ENCODE measurements at regions not wholly inside any gene's neighbourhood (a gene's known extent, or its start where the extent isn't known, plus 50 kb on each side); places are given as distances from the start of the nearest gene placed in this dataset.

GRCh38 chr2:45114221-45114955 lies 105.1 kb upstream of the SIX2 start:
- no peaks in the 10 kb centered on the region for H3F3A ChIP-seq (ENCODE audit: insufficient read depth, low read length)
- no peaks in the 10 kb centered on the region for H3K79me2 ChIP-seq (ENCODE audit: insufficient read depth, low read length)
- no peak overlapping the region for H3K27ac ChIP-seq (ENCODE audit: low read depth, low read length, poor library complexity, severe bottlenecking)
- no peaks in the 10 kb centered on the region for H3K4me1 ChIP-seq (ENCODE audit: insufficient read depth, low read length, severe bottlenecking)
- H3K36me3 ChIP-seq (ENCODE audit: insufficient read depth, low read length): no peaks in the 10 kb centered on the region
- no peak overlapping the region for H3K4me2 ChIP-seq (ENCODE audit: low read length)
- no peaks in the 10 kb centered on the region for H3K27me3 ChIP-seq (ENCODE audit: insufficient read depth, low read length)
- H4K20me1 ChIP-seq (ENCODE audit: insufficient read depth, low read length): no peaks in the 10 kb centered on the region
- no peak overlapping the region for H2AFZ ChIP-seq (ENCODE audit: low read length)
- no peaks in the 10 kb centered on the region for H3K9me3 ChIP-seq (ENCODE audit: low read length)
- TF ChIP-seq EZH2 (IDR thresholded peaks at IDR 0.05; ENCODE audit: borderline replicate concordance, low read length) (no peak), CTCF (IDR thresholded peaks at IDR 0.05; ENCODE audit: low read length) (no peak)
- H3K9ac ChIP-seq (ENCODE audit: low read length): no peak overlapping the region
- no peak overlapping the region for H3K4me3 ChIP-seq (ENCODE audit: low read depth, low read length, poor library complexity, severe bottlenecking)
- no peaks in the 10 kb centered on the region for H3K9me2 ChIP-seq (ENCODE audit: low read depth, low read length)

GRCh38 chr2:45112750-45113149 lies 103.5 kb upstream of the SIX2 start:
- no peaks in the 10 kb centered on the region for H3K79me2 ChIP-seq (ENCODE audit: insufficient read depth, low read length)
- no peaks in the 10 kb centered on the region for H3K9me3 ChIP-seq (ENCODE audit: low read length)
- H3K4me1 ChIP-seq (ENCODE audit: insufficient read depth, low read length, severe bottlenecking): no peaks in the 10 kb centered on the region
- no peaks in the 10 kb centered on the region for H3K27me3 ChIP-seq (ENCODE audit: insufficient read depth, low read length)
- H3K9me2 ChIP-seq (ENCODE audit: low read depth, low read length): no peaks in the 10 kb centered on the region
- no peak overlapping the region for H2AFZ ChIP-seq (ENCODE audit: low read length)
- no peaks in the 10 kb centered on the region for H3K36me3 ChIP-seq (ENCODE audit: insufficient read depth, low read length)
- no peak overlapping the region for H3K4me3 ChIP-seq (ENCODE audit: low read depth, low read length, poor library complexity, severe bottlenecking)
- no peaks in the 10 kb centered on the region for H3F3A ChIP-seq (ENCODE audit: insufficient read depth, low read length)
- H4K20me1 ChIP-seq (ENCODE audit: insufficient read depth, low read length): no peaks in the 10 kb centered on the region
- no peak overlapping the region for H3K27ac ChIP-seq (ENCODE audit: low read depth, low read length, poor library complexity, severe bottlenecking)
- no peak overlapping the region for H3K9ac ChIP-seq (ENCODE audit: low read length)
- TF ChIP-seq CTCF (IDR thresholded peaks at IDR 0.05; ENCODE audit: low read length) (no peak), EZH2 (IDR thresholded peaks at IDR 0.05; ENCODE audit: borderline replicate concordance, low read length) (no peak)
- H3K4me2 ChIP-seq (ENCODE audit: low read length): no peak overlapping the region

GRCh38 chr2:45105050-45105582 lies 95.9 kb upstream of the SIX2 start:
- TF ChIP-seq CTCF (IDR thresholded peaks at IDR 0.05; ENCODE audit: low read length) (no peak), EZH2 (IDR thresholded peaks at IDR 0.05; ENCODE audit: borderline replicate concordance, low read length) (no peak)
- no peaks in the 10 kb centered on the region for H3K9me3 ChIP-seq (ENCODE audit: low read length)
- no peak overlapping the region for H3K4me2 ChIP-seq (ENCODE audit: low read length)
- no peaks in the 10 kb centered on the region for H3K79me2 ChIP-seq (ENCODE audit: insufficient read depth, low read length)
- H2AFZ ChIP-seq (ENCODE audit: low read length): no peak overlapping the region
- no peaks in the 10 kb centered on the region for H3K4me1 ChIP-seq (ENCODE audit: insufficient read depth, low read length, severe bottlenecking)
- no peak overlapping the region for H3K27ac ChIP-seq (ENCODE audit: low read depth, low read length, poor library complexity, severe bottlenecking)
- H3K4me3 ChIP-seq (ENCODE audit: low read depth, low read length, poor library complexity, severe bottlenecking): no peak overlapping the region
- H3K9me2 ChIP-seq (ENCODE audit: low read depth, low read length): no peaks in the 10 kb centered on the region
- no peaks in the 10 kb centered on the region for H4K20me1 ChIP-seq (ENCODE audit: insufficient read depth, low read length)
- H3K27me3 ChIP-seq (ENCODE audit: insufficient read depth, low read length): no peaks in the 10 kb centered on the region
- no peaks in the 10 kb centered on the region for H3F3A ChIP-seq (ENCODE audit: insufficient read depth, low read length)
- H3K9ac ChIP-seq (ENCODE audit: low read length): no peak overlapping the region
- H3K36me3 ChIP-seq (ENCODE audit: insufficient read depth, low read length): no peaks in the 10 kb centered on the region

All from OCI-LY1 (cell line).